ENCODE measurements at regions not wholly inside any gene's neighbourhood (a gene's known extent, or its start where the extent isn't known, plus 50 kb on each side); places are given as distances from the start of the nearest gene placed in this dataset.

DNA sequence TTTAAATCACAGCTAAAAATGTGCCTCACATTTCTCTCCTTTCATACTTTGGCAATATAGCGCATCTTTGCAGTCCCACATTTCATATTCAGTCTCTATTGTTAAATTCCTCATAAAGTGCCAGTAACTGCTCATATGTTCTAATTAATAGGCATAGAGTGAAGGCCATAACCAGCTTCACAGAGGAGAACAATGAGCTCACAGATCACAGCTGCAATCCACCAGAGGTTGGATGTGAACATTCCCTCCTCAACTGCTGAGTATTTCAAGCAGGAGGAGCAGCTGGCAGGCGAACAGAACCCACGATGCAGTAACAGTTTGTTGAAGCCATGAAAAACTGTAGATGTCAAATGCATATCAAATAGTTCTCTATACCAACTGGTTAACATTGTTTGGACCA is 2088.7 kb upstream of the AGA start:
- TF ChIP-seq, protein P1, sequence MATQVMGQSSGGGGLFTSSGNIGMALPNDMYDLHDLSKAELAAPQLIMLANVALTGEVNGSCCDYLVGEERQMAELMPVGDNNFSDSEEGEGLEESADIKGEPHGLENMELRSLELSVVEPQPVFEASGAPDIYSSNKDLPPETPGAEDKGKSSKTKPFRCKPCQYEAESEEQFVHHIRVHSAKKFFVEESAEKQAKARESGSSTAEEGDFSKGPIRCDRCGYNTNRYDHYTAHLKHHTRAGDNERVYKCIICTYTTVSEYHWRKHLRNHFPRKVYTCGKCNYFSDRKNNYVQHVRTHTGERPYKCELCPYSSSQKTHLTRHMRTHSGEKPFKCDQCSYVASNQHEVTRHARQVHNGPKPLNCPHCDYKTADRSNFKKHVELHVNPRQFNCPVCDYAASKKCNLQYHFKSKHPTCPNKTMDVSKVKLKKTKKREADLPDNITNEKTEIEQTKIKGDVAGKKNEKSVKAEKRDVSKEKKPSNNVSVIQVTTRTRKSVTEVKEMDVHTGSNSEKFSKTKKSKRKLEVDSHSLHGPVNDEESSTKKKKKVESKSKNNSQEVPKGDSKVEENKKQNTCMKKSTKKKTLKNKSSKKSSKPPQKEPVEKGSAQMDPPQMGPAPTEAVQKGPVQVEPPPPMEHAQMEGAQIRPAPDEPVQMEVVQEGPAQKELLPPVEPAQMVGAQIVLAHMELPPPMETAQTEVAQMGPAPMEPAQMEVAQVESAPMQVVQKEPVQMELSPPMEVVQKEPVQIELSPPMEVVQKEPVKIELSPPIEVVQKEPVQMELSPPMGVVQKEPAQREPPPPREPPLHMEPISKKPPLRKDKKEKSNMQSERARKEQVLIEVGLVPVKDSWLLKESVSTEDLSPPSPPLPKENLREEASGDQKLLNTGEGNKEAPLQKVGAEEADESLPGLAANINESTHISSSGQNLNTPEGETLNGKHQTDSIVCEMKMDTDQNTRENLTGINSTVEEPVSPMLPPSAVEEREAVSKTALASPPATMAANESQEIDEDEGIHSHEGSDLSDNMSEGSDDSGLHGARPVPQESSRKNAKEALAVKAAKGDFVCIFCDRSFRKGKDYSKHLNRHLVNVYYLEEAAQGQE (IDR thresholded peaks at IDR 0.05; ENCODE audit: insufficient replicate concordance, low read depth) = no peak
- TF ChIP-seq, protein P2, sequence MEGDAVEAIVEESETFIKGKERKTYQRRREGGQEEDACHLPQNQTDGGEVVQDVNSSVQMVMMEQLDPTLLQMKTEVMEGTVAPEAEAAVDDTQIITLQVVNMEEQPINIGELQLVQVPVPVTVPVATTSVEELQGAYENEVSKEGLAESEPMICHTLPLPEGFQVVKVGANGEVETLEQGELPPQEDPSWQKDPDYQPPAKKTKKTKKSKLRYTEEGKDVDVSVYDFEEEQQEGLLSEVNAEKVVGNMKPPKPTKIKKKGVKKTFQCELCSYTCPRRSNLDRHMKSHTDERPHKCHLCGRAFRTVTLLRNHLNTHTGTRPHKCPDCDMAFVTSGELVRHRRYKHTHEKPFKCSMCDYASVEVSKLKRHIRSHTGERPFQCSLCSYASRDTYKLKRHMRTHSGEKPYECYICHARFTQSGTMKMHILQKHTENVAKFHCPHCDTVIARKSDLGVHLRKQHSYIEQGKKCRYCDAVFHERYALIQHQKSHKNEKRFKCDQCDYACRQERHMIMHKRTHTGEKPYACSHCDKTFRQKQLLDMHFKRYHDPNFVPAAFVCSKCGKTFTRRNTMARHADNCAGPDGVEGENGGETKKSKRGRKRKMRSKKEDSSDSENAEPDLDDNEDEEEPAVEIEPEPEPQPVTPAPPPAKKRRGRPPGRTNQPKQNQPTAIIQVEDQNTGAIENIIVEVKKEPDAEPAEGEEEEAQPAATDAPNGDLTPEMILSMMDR (IDR thresholded peaks at IDR 0.05; ENCODE audit: insufficient read depth, low read length) = no peak
- TF ChIP-seq POLR2AphosphoS5 (IDR thresholded peaks at IDR 0.05; ENCODE audit: low read depth) (no peak), GABPA (IDR thresholded peaks at IDR 0.05; ENCODE audit: low read depth) (no peak), SPI1 (IDR thresholded peaks at IDR 0.05; ENCODE audit: borderline replicate concordance, low read depth) (no peak)

Measured in HL-60 (cell line).